ENCODE measurements at regions not wholly inside any gene's neighbourhood (a gene's known extent, or its start where the extent isn't known, plus 50 kb on each side); places are given as distances from the start of the nearest gene placed in this dataset.

DNA sequence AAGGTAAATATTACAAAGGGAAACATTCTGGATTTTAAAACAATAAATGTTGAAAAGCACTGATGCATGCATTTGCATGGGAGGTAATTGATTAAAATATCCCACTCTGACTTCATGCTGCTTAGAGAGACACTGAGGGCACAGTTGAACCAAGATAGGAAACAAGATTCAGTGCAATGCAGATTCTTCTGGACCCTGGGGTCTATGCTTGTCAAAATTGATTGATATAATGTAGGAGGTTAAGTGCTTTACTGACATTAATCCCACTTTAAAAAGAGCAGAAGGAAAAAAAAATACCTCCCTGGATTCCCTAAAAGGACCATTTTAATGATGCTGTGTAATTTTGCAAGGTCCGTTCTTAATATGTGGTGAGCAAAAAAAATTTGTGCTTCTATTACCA, 454.2 kb downstream of the GABRB3 start:
- TF ChIP-seq, protein P1, sequence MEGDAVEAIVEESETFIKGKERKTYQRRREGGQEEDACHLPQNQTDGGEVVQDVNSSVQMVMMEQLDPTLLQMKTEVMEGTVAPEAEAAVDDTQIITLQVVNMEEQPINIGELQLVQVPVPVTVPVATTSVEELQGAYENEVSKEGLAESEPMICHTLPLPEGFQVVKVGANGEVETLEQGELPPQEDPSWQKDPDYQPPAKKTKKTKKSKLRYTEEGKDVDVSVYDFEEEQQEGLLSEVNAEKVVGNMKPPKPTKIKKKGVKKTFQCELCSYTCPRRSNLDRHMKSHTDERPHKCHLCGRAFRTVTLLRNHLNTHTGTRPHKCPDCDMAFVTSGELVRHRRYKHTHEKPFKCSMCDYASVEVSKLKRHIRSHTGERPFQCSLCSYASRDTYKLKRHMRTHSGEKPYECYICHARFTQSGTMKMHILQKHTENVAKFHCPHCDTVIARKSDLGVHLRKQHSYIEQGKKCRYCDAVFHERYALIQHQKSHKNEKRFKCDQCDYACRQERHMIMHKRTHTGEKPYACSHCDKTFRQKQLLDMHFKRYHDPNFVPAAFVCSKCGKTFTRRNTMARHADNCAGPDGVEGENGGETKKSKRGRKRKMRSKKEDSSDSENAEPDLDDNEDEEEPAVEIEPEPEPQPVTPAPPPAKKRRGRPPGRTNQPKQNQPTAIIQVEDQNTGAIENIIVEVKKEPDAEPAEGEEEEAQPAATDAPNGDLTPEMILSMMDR (IDR thresholded peaks at IDR 0.05; ENCODE audit: insufficient read depth, low read depth, low read length) = no peak
- TF ChIP-seq EZH2 (IDR thresholded peaks at IDR 0.05; ENCODE audit: insufficient read depth, low read length) = no peak

Data from astrocyte (in vitro differentiated cells and primary cell).